ENCODE measurements at regions not wholly inside any gene's neighbourhood (a gene's known extent, or its start where the extent isn't known, plus 50 kb on each side); places are given as distances from the start of the nearest gene placed in this dataset.

DNA sequence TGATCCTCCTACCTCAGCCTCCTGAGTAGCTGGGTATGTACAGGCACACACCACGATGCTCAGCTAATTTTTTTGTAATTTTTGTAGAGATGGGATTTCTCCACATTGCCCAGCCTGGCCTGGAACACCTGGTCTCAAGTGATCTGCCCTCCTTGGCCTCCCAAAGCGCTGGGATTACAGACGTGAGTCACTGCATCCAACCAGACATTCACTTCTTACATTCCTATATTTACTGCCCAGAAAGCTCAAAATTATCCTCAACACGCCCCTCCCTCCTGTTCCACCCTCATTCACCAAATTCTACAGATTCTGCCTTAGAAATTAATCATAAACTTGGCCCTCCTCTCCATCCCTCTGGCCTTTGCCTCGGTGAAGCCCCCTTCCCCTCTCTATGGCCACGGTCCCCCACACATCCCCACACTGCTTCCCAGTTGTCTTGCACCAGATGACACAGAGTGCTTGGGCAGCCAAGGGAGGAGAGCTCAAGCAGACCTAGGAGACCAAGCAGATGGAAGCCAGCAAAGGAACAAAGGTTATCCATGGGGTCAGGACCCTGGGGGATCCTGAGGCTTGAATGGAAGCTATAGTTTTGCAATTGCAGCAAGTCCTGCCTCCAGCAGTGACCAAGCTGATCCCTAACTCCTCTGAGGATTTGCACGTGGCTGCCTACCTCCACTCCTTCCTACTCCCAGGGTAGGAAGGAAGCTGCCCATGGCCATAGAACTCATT, 213.2 kb upstream of the FOXN3 start:
- H3K4me3 ChIP-seq (ENCODE audit: low read depth, low read length), result no peak overlapping the region

DNA sequence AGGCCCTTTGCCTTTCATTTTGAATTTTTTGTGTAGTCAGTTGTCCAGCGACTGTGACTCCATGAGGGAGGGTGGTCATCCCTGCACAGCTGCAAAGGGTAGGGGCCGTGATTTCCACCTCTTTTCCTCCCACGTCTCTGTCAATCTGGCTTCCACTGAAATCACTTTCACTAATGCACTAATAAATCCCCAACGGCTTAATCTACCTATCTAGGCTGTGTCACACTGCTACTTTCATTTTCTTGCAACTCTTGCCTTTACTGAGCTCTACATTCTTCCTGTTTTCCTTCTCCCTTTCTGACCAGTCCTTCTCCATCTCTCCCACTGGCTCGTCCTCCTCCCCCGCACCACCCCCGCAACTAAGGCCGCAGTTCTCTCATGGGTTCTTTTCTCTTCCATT, 212.3 kb upstream of the FOXN3 start:
- H3K4me3 ChIP-seq (ENCODE audit: low read depth, low read length), result no peak overlapping the region

DNA sequence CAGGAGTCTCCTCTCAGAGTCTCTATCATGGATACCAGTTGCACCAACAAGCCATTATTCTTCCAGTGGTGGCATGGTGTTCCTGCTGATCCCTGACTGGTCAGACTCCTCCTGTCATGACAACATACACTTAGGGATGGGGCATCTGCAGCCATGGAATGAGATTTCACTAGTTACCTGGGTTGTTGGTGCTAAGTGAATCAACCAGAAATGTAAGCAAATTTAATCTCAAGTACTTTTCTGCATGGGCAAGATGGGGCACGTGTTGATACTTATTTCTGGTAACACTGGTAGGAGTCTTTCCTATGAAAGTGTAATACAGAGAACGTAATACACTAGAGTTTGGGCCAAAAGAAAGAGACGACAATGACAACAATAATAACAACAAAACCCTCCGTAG, 211.5 kb upstream of the FOXN3 start:
- no peak overlapping the region for H3K4me3 ChIP-seq (ENCODE audit: low read depth, low read length)

DNA sequence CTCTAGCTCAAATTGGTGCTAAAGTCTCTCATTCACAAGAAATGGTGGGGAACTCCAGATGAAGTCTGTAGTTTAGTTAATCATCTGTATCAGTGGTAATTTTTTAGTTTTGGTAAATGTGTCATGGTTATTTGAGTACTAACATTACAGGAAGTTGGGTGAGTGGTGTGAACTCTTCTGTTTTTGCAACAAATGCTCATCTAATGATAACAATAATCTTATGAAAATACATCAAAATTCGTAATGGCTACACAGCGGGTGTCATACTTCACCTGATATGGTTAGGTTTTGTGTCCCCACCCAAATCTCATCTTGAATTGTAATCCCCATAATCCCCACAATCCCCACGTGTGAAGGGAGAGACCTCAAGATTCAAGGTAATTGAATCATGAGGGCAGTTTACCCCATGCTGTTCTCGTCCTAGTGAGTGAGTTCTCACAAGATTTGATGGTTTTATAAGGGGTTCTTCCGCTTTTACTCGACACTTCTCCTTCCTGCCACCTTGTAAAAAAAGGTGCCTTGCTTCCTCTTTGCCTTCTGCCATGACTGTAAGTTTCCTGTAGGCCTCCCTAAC, 209.3 kb upstream of the FOXN3 start:
- H3K4me3 ChIP-seq (ENCODE audit: low read depth, low read length), result no peak overlapping the region

DNA sequence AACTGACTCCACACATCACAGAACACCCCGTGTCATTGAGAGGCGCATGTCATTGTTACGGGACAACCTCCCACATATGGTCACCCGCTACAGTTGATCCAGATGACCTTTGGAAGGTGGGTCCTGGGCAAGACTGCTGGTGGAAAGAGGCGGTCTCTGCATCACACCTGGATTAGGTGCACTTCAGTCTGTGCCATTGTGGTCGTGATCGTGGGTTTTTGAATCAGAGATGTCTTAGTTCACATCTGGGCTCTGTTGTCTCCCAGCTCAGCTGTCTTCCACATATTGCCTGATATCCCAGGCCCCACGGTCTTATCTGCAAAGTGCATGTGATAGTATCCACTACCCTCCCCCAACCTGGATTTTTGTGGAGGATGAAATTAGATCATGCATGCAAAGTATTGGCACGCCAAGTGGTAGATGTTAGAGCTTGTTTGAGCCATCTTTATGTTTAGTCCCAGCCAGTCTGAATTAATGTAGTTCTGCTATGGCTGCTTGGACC, 208.7 kb upstream of the FOXN3 start:
- no peak overlapping the region for H3K4me3 ChIP-seq (ENCODE audit: low read depth, low read length)

DNA sequence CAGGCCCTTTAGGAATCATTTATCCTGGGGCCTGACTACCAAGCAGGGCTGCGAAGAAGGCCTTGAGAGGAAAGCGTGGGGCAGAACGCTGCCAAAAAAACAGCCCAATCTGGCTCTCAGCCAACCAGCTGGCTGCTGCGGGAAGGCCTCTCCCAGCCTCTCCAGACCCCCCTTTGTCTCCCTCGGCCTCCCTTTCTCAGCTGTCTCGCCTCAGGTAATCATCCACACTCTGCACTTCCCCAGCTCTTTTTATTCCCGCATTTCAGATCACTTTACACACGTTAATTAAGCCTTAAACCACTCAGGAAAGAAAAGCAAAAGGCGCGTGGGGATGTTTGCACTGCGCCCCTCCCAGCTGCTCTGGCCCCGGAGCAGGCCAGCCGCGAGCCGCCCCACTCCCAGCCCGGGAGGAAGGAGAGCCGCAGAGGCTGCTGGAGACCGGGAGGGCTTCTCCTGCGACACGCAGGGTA, 208.2 kb upstream of the FOXN3 start:
- no peak overlapping the region for H3K4me3 ChIP-seq (ENCODE audit: low read depth, low read length)

DNA sequence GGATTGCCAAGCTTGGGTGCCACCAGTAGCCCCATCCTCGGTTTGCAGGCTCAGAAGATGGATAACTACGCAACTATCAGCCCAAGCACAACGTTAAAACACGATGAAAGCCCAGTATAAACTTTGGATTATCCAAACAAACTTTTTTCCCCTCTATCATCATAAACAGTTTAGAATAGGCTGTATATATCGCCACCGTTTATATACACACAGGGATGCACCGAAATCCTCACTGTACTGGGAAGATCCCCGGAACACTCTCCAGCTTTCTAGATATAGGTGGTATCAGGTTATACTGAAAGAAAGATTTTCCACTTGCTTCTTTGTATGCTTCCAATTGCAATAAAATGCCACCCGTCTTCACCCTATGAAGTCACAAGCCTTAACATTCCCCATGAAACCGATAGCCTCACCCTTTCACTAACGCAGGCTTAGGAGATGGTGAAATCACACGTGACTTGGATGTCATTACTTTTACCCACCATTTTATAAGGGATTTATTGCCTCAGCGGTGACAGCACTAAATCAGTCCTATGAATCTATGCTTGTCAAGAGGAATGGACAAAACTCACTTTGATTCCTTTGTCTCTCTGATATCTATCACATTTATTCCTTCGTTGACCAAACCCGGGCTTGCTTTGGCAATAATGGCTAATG, 207.6 kb upstream of the FOXN3 start:
- no peak overlapping the region for H3K4me3 ChIP-seq (ENCODE audit: low read depth, low read length)

DNA sequence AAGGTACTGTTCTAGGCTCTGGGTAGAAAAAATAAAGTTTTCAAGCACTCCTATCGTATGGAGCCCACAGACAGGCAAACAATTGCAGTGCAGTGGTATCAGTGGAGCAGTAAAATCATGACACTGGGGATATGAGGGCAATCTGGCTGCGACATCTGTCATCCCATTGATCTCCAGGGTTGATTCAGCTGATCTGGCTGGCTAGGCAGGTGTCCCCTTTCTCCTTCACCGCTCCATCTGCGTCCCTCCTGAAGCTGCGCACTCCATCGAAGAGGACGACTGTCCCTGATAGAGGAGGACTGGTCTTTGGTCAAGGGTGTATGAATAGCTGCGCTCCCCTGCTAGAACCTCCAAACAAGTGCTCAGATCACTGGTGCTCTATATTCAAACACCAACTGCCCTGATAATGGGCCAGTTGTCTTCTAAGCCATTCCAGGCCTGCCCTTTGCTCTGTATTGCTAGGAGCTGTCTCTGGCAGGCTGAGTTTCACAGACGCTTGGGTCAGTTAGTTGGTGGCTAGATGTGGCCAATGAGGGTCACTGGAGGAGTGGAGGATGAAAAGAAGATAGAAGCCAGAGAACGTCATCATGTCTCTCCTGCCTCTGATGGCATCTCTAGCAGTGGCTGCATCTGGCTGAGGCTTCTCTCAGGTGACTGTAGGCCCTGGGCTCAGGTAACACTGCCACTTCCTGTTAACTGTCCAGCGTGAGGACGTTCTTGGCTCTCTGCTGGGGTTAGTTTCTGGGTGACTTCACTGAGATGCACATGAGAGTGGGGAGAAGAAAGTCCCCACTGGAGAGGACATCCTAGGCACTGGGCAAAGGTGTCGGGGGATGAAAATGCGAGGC, 205.0 kb upstream of the FOXN3 start:
- no peak overlapping the region for H3K4me3 ChIP-seq (ENCODE audit: low read depth, low read length)

DNA sequence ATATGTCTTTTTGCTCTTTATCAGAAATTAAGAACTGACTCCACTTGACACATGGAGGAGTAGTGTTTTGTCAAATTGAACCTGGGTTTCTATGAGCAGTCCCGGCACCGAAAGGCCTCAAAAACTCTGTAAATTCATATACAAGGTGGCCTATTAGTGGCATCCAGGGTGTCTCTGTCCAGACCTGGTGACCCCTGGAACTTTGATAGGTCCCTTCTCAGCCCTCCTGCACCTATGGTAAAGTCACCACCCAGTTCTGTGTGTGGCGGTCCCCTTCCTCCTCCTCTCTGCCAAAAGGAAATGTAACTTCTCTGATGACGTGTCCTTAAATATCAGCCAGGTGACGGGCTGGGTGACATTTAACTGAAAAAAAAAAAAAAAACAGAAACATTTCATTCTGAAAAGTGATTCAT, 204.0 kb upstream of the FOXN3 start:
- no peak overlapping the region for H3K4me3 ChIP-seq (ENCODE audit: low read depth, low read length)

DNA sequence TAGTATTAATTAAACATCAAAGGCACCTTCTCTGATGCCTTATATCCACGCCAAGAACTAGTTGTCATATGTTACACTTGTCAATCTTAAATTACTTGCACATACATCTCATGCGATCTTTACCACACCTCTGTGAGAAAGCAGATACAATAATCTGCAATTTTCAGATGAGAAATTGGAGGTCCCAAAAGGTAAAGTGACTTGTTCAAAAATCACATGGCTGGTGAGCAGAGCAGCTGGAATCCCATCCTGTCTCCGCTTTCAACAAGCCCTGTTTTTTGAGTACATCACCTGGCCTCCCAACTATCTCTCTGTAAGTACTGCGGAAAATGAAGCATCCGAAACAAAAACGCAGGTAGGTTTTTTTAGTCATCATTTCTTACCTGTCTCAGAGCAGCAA, 203.4 kb upstream of the FOXN3 start:
- H3K4me3 ChIP-seq (ENCODE audit: low read depth, low read length), result no peak overlapping the region

DNA sequence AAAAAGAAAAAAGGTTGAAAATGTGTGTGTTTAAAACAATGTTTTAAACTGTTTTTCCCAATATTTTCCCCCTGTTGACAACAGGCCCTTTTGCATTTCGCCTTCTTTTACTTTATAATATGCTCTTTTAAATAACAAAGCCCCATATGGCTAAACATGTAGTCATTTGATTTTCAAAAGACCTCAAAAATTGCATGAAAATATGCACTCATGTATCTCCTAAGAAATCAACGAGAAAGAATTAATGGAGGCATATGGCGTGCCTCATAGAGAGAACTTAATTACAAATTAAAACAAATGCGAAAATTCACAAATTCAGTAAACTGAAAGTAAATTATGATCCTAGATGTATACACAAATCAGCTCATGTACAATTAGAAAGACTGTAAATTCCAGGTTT, 202.6 kb upstream of the FOXN3 start:
- peak overlapping the region; percentile 76 for H3K4me3 ChIP-seq (ENCODE audit: low read depth, low read length)

DNA sequence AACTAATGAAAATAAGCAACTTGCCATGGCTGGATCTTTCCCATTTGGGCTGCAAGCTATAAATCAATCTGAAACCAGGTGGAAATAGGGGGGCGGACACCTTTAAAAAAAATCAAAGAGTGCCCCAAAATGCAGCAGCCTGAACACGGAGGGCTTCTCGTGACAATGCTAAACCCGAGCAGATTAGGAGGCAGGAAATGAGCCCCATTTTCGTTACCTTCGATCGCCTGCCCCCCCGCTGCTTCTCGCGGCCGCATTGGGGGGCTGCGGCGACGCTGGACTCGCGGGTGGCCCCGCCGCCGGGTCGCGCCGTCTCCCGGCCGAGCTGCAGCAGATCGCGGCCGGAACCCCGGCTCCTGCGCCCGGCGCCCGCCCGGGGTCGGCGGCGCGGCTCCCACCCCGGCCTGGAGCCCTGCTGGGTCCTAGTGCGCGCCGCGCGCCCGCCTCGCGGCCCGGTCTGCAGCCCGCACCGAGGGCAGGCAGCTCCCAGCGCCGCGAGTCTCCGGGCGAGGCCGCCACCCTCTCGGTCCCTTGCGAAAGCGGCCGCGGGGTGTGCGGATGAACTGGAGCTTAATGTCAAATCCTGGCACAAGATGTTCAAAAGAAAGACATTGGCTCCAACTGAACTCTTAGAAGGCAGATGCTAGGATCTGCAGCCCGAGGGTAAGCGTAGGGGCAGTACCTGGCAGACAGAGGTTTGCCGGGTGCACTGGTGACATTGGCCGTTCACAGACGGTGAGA, 201.9 kb upstream of the FOXN3 start:
- H3K4me3 ChIP-seq (ENCODE audit: low read depth, low read length), result peak overlapping the region; percentile 76

DNA sequence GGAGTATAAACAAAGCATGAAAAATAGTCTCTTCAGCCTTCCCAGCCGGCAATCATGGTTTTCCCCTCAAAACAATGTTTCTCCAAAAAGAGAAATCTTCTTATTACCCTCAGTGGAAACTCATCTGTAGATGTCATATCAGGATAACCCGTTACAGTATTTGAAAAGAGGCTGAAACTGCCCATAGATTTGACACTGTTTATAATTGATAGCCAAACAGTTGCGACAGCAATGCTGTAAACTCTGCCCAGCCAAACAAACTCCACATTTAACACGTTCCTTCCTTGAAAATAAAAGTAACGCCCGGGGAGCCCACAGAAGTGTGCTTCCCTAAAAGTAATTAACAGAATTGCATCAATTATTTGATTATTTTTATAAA, 201.3 kb upstream of the FOXN3 start:
- H3K4me3 ChIP-seq (ENCODE audit: low read depth, low read length), result peak overlapping the region; percentile 76

DNA sequence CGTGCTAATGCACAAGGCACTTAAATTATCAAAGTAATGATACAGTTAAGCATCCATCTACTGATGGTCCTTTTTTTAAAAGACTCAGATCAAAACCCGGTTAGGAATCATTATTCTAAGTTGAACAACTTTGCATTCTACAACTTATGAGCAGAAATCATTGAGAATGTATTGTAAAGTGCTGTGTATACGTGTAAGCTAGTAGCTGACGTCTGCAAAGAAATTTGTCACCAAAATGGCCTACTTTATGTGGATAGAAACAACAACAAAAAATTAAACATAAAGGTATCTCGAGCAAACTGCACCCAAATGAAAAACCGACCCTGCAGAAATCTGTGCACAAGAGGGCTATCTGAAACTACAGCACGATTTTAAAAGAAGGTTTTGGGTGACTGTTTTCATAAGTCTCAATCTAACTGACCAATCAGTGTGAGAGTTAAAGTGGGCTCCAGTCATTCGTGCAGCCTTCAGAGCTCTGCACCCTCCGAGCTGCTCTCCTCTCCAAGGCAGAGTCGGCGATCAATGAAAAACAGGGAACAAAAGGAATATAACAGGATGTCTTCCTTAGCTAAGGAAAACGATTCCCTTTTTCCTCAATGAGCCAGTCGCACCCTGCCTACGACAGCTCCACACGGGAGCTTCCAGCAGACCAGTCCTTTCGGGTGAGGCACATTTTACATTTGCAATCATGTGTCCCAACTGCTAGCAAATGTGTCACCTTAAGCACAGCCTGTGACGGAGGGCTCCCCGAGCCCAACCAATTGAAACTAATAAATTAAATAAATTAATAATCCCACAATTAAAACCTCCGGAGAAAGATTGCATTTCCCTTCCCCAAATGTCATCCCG, 200.7 kb upstream of the FOXN3 start:
- H3K4me3 ChIP-seq (ENCODE audit: low read depth, low read length), result peak overlapping the region; percentile 76

DNA sequence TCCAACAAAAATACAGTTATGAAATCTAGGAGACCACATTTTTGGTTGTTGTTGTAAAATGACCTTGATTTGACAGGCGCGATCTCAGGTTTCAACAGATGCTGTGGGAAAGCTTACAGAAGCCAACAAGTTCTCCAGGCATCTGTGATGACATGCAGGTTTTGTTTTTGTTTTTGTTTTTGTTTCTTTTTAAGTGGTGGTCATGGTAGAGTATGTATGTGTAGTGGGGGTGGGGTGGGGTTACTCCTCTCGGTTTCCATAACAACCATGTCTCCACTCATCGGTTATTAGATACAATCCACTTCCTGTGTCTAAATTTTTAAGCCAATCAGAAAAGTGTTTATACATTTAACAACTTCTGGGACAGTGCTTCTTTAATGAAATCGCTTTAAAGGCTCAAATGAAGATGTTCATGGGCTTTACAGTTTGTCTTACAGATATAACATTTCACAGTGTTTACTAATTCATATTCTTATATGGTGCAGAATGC, 199.9 kb upstream of the FOXN3 start:
- H3K4me3 ChIP-seq (ENCODE audit: low read depth, low read length), result peak overlapping the region; percentile 76

DNA sequence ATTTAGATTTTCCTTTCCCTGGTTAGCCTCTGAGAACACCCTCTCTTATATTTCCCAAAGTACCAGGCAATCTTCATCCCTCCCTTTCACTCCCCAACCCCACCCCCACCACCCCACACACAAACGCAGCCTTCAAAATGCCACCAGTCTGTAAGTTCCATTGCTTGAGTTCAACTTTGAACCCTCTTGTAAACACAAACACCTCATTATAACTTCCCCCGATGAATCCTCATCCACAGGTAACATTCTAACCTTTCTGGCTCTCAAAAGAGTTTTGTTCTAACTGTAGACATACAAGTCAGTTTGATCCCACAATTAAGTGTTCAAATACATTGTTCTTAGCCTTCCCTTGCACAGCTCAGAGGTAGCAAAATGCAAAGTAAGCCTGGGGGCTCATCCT, 199.4 kb upstream of the FOXN3 start:
- H3K4me3 ChIP-seq (ENCODE audit: low read depth, low read length), result peak overlapping the region; percentile 13

DNA sequence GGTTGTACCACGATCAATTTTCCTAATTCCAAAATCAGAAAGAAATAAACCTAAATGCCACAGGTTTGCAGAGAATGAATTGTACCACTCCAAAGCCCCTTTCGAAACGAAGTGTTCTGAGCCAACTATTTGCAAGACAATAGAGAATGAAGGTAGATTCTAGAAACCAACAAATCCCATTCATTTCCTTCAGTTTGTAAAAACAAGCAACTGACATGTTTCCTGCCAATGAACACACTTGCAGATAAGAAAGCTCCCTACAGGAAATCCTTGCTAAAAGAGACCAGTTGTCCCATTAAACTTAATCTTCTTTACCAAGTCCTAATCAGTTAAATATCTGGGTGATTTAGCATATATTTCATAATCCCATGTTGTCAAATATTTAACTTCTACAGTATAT, 198.4 kb upstream of the FOXN3 start:
- no peak overlapping the region for H3K4me3 ChIP-seq (ENCODE audit: low read depth, low read length)

DNA sequence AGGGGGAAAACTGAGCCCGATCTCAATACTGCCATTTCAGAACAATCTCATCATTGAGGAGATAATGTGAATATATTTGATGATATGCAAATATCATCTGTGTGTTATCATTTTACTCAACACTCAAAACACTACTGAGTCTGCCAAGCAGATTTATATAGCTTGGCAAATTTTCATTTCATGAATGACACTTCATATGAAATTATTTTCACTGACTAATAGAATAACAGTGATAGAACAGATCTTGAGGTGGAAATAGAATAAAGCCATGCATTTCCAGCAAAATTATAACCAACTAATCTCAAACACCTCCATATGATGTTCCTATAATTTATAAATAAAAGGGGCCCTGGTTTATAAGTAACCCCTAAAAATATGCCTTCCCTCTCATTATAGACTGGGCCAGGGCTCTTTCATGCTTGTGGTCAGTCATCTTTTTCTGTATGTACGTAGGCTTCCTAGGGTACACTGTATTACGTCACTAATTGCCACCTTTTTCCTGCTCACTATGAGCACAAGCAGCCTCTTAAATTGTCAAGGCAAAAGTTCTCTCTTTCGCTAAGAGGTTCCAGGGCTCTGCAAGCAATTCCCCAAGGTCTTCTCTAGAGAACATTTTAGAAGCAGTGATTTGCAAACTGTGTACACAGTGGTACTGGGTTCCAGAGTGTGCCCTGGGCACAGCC, 197.1 kb upstream of the FOXN3 start:
- no peak overlapping the region for H3K4me3 ChIP-seq (ENCODE audit: low read depth, low read length)
